ENCODE measurements at regions not wholly inside any gene's neighbourhood (a gene's known extent, or its start where the extent isn't known, plus 50 kb on each side); places are given as distances from the start of the nearest gene placed in this dataset.
A peak's percentile ranks its signal among the peaks of the same experiment; 100 is the strongest.
"Not testable (repeated sequence)": the region's sequence is repeated elsewhere in the genome, so short reads cannot be mapped to it uniquely, and the experiment has no call there.

- DNase-seq (ENCODE audit: low read depth): no peak
These were observed 206.3 kb upstream of the HAAO start for GRCh38 chr2:42998721-42999120.

- DNase-seq (ENCODE audit: low read depth): no peak
These were observed 204.1 kb upstream of the HAAO start for GRCh38 chr2:42996528-42996927.

GRCh38 chr2:42995752-42996422 lies 203.5 kb upstream of the HAAO start:
- DNase-seq (ENCODE audit: low read depth): no peak

GRCh38 chr2:42989283-42990081 lies 197.1 kb upstream of the HAAO start:
- not testable (repeated sequence) for DNase-seq (ENCODE audit: low read depth)

GRCh38 chr2:42988055-42988454 lies 195.7 kb upstream of the HAAO start:
- DNase-seq (ENCODE audit: low read depth): not testable (repeated sequence)

GRCh38 chr2:42987112-42987922 lies 194.9 kb upstream of the HAAO start:
- DNase-seq (ENCODE audit: low read depth): no peak

- DNase-seq (ENCODE audit: low read depth): no peak
These were observed 192.2 kb upstream of the HAAO start for GRCh38 chr2:42984617-42985016.

- no peak for DNase-seq (ENCODE audit: low read depth)
These were observed 191.7 kb upstream of the HAAO start for GRCh38 chr2:42984081-42984480.

GRCh38 chr2:42980764-42981416 lies 188.5 kb upstream of the HAAO start:
- DNase-seq (ENCODE audit: low read depth): no peak

GRCh38 chr2:42979870-42980763 lies 187.7 kb upstream of the HAAO start:
- no peak for DNase-seq (ENCODE audit: low read depth)

GRCh38 chr2:42979416-42979869 lies 187.1 kb upstream of the HAAO start:
- no peak for DNase-seq (ENCODE audit: low read depth)

- DNase-seq (ENCODE audit: low read depth): no peak
These were observed 186.6 kb upstream of the HAAO start for GRCh38 chr2:42978887-42979415.

- no peak for DNase-seq (ENCODE audit: low read depth)
These were observed 185.9 kb upstream of the HAAO start for GRCh38 chr2:42978175-42978886.

- no peak for DNase-seq (ENCODE audit: low read depth)
These were observed 185.1 kb upstream of the HAAO start for GRCh38 chr2:42977270-42978174.

GRCh38 chr2:42976351-42976750 lies 184.0 kb upstream of the HAAO start:
- no peak for DNase-seq (ENCODE audit: low read depth)

GRCh38 chr2:42974721-42975717 lies 182.6 kb upstream of the HAAO start:
- DNase-seq (ENCODE audit: low read depth): peak; percentile 36

GRCh38 chr2:42974169-42974720 lies 181.9 kb upstream of the HAAO start:
- no peak for DNase-seq (ENCODE audit: low read depth)

Data from T follicular helper cell (primary cell).